Stimulated activated CD8-positive, alpha-beta memory T cell treated with anti-CD3 and anti-CD28 coated beads, Interleukin-15, amount 100 ng/mL, for 48 hours (primary cell): ENCODE measurements at regions not wholly inside any gene's neighbourhood (a gene's known extent, or its start where the extent isn't known, plus 50 kb on each side); places are given as distances from the start of the nearest gene placed in this dataset.
"Not testable (repeated sequence)": the region's sequence is repeated elsewhere in the genome, so short reads cannot be mapped to it uniquely, and the experiment has no call there.

Experiments
- DNase-seq, 2 donors: peaks; one replicate each; pipeline ENCODE4 v3.0.0-alpha.2; 2020; ENCODE audit warnings: low read depth in 2 of 2

- DNase-seq: no peak
Measured at GRCh38 chr10:84700668-84701369, 372.4 kb downstream of the CCSER2 start.

- DNase-seq: no peak
Measured at GRCh38 chr10:84701370-84701720, 373.0 kb downstream of the CCSER2 start.

GRCh38 chr10:84704101-84704500 is 375.7 kb downstream of the CCSER2 start:
- no peak for DNase-seq

GRCh38 chr10:84706431-84706830 is 378.0 kb downstream of the CCSER2 start:
- DNase-seq: no peak

- no peak for DNase-seq
Measured at GRCh38 chr10:84706875-84707274, 378.5 kb downstream of the CCSER2 start.

- no peak for DNase-seq
Measured at GRCh38 chr10:84715911-84716310, 387.5 kb downstream of the CCSER2 start.

GRCh38 chr10:84718877-84719616 is 390.7 kb downstream of the CCSER2 start:
- no peak for DNase-seq

GRCh38 chr10:84719687-84720086 is 391.3 kb downstream of the CCSER2 start:
- DNase-seq: no peak

GRCh38 chr10:84727398-84727797 is 399.0 kb downstream of the CCSER2 start:
- no peak for DNase-seq

- not testable (repeated sequence) for DNase-seq
Measured at GRCh38 chr10:84739126-84739525, 410.7 kb downstream of the CCSER2 start.

- no peak for DNase-seq
Measured at GRCh38 chr10:84739641-84740040, 411.3 kb downstream of the CCSER2 start.

- DNase-seq: no peak
Measured at GRCh38 chr10:84743483-84743882, 415.1 kb downstream of the CCSER2 start.

GRCh38 chr10:84755311-84755710 is 426.9 kb downstream of the CCSER2 start:
- no peak for DNase-seq

GRCh38 chr10:84756653-84757052 is 428.3 kb downstream of the CCSER2 start:
- DNase-seq: not testable (repeated sequence)

GRCh38 chr10:84761994-84762614 is 433.7 kb downstream of the CCSER2 start:
- not testable (repeated sequence) for DNase-seq

GRCh38 chr10:84762754-84763394 is 434.5 kb downstream of the CCSER2 start:
- DNase-seq: no peak

- no peak for DNase-seq
Measured at GRCh38 chr10:84763965-84764364, 435.6 kb downstream of the CCSER2 start.

- DNase-seq: no peak
Measured at GRCh38 chr10:84765086-84765485, 436.7 kb downstream of the CCSER2 start.

- no peak for DNase-seq
Measured at GRCh38 chr10:84765656-84766055, 437.3 kb downstream of the CCSER2 start.

- DNase-seq: no peak
Measured at GRCh38 chr10:84766923-84767322, 438.5 kb downstream of the CCSER2 start.

- no peak for DNase-seq
Measured at GRCh38 chr10:84768132-84768531, 439.7 kb downstream of the CCSER2 start.

- DNase-seq: no peak
Measured at GRCh38 chr10:84770824-84771223, 442.4 kb downstream of the CCSER2 start.
